ENCODE measurements at regions not wholly inside any gene's neighbourhood (a gene's known extent, or its start where the extent isn't known, plus 50 kb on each side); places are given as distances from the start of the nearest gene placed in this dataset.

GRCh38 chr7:106339513-106340246 is 54.9 kb upstream of the NAMPT start (continued):
- TF ChIP-seq ZBTB33 (IDR thresholded peaks at IDR 0.05; ENCODE audit: extremely low read depth, insufficient replicate concordance, low read length) (no peak), ZNF274 (IDR thresholded peaks at IDR 0.05; ENCODE audit: low read depth, low read length) (no peak), YY1 (IDR thresholded peaks at IDR 0.05; ENCODE audit: extremely low read depth, insufficient replicate concordance, low read depth, low read length) (no peak), REST (IDR thresholded peaks at IDR 0.05; ENCODE audit: low read depth) (no peak), RAD21 (IDR thresholded peaks at IDR 0.05; ENCODE audit: low read depth) (no peak), MAX (IDR thresholded peaks at IDR 0.05) (no peak)

- Histone ChIP-seq H3K4me2 (ENCODE audit: low read length) (no peak overlapping the region), H3K27me3 (ENCODE audit: insufficient read depth, low read length) (no peaks in the 10 kb centered on the region), H3K79me2 (ENCODE audit: insufficient read depth, low read length) (no peaks in the 10 kb centered on the region), H4K20me1 (ENCODE audit: insufficient read depth) (no peaks in the 10 kb centered on the region), H3K9me3 (ENCODE audit: control insufficient read depth in 1 of 2, insufficient read depth in 1 of 2, low read depth in 1 of 2, low read length in 2 of 2) (peaks cover 4 to 13% of the 10 kb centered on the region in 2 experiments; a peak in 1 of 4 replicates), H3K4me3 (replicated peaks in 1 of 2; ENCODE audit: low read depth in 1 of 2, low read length in 2 of 2) (no peak overlapping the region), H3K9me2 (ENCODE audit: insufficient read depth) (no peaks in the 10 kb centered on the region), H3K27ac (ENCODE audit: low read depth, low read length) (no peak overlapping the region), H2AFZ (ENCODE audit: low read depth, low read length, poor library complexity, severe bottlenecking) (no peak overlapping the region), H3K4me1 (ENCODE audit: control insufficient read depth in 1 of 2, insufficient read depth in 2 of 2, low read length in 2 of 2) (no peaks in the 10 kb centered on the region), H3K9ac (ENCODE audit: low read length) (no peak overlapping the region), H3K36me3 (ENCODE audit: control insufficient read depth in 1 of 2, insufficient read depth in 2 of 2, low read length in 2 of 2) (no peaks in the 10 kb centered on the region)
- RAD21 ChIA-PET (ENCODE audit: low non-redundant PET in 1 of 2, low total read pairs in 2 of 2, uncharacterized antibody in 2 of 2, unreplicated experiment in 2 of 2) = no interaction called here
- no peak for DNase-seq (ENCODE audit: low read depth, low spot score)
- intact Hi-C loops (cut with micrococcal nuclease) = no loop called here
- no TSS peak for BruUV-seq (replicated peaks)
- TF ChIP-seq CBX3 (IDR thresholded peaks at IDR 0.05; ENCODE audit: low read depth) = no peak
- no peak for TF ChIP-seq FOSL1 (IDR thresholded peaks at IDR 0.05; ENCODE audit: low read depth)
- no peak for TF ChIP-seq MAX (IDR thresholded peaks at IDR 0.05)
- no peak for TF ChIP-seq RAD21 (IDR thresholded peaks at IDR 0.05; ENCODE audit: low read depth)
- no peak for TF ChIP-seq ATF3 (IDR thresholded peaks at IDR 0.05)
- TF ChIP-seq TCF7L2 (IDR thresholded peaks at IDR 0.05; ENCODE audit: borderline replicate concordance, extremely low read depth, insufficient read depth, insufficient read length) = no peak
- TF ChIP-seq EZH2 (IDR thresholded peaks at IDR 0.05) = no peak
- CTCF ChIA-PET = no interaction called here
- no peak for ATAC-seq
- POLR2A ChIA-PET = no interaction called here
Measured at GRCh38 chr7:106337754-106338153, 53.0 kb upstream of the NAMPT start.

Data from HCT116 (cell line).